HG03139 (cell line): ENCODE measurements at regions not wholly inside any gene's neighbourhood (a gene's known extent, or its start where the extent isn't known, plus 50 kb on each side); places are given as distances from the start of the nearest gene placed in this dataset.
A peak's percentile ranks its signal among the peaks of the same experiment; 100 is the strongest.
"Not testable (repeated sequence)": the region's sequence is repeated elsewhere in the genome, so short reads cannot be mapped to it uniquely, and the experiment has no call there.

Experiments
- ATAC-seq: cut with Tn5 transposase; IDR thresholded peaks from one replicate; pipeline ENCODE4 v1.9.1; 2021; ENCODE audit not compliant: unreplicated experiment

GRCh38 chr5:41995193-41995592 is 70.1 kb downstream of the FBXO4 start:
- no peak for ATAC-seq

DNA sequence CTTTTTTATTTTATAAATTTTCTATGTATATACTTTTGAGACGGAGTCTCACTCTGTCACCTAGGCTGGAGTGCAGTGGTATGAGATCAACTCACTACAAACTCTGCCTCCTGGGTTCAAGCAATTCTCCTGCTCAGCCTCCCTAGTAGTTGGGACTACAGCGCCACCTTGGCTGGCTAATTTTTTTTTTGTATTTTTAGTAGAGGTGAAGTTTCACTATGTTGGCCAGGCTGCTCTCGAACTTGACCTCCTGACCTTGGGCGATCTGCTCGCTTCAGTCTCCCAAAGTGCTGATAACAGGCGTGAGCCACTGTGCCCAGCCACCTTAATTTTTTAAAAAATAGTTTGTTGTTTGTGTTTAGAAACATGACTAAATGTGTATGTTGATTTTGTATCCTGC is 76.6 kb downstream of the FBXO4 start:
- no peak for ATAC-seq

DNA sequence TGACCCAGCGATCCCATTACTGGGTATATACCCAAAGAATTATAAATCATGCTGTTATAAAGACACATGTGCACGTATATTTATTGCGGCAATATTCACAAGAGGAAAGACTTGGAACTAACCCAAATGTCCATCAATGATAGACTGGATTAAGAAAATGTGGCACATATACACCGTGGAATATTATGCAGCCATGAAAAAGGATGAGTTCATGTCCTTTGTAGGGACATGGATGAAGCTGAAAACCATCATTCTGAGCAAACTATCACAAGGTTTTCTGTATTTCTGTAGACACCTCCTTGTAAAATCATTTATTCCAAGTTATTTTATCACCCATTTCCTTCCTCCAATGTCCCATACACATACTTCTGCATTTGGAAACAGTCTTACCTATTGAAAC is 78.8 kb downstream of the FBXO4 start:
- not testable (repeated sequence) for ATAC-seq

GRCh38 chr5:42005561-42006153 is 80.6 kb downstream of the FBXO4 start:
- ATAC-seq, result no peak

DNA sequence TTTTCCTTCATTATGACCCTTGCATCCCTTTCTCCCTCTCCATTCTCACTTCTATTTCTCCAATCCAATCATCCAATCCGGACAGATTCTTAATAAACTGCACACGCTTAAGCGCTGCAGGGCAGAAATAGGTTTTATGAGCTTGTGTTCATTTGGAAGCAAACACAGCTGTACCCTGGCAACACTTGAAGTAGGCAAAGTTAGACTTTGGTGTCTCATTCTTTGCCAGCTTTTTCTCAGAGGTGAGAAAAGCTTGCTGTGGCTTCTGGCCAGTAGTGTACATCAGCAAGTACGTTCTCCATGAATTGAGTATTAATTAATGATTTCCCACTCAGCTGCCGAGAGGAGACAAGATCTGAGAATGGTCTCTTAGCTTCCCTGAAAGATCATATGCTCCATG is 88.5 kb downstream of the FBXO4 start:
- ATAC-seq, result no peak

DNA sequence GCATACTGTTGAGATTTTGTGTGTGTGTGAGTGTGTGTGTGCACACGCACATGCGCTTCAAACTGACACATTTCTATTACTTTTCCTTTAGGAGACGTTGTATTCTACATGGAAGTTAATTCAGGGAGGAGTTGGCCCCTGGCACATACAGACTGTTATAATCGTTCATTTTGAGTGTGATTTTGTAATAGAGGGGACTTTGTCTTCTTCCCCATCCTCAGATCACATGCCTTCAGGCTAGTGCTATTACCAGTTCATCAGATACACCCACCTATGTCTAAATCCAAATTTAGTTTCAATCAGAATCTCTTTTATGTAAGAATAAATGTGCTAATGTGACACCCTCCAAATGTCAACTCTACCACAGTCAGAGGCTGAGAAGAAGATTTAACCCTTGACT is 90.2 kb downstream of the FBXO4 start:
- no peak for ATAC-seq

DNA sequence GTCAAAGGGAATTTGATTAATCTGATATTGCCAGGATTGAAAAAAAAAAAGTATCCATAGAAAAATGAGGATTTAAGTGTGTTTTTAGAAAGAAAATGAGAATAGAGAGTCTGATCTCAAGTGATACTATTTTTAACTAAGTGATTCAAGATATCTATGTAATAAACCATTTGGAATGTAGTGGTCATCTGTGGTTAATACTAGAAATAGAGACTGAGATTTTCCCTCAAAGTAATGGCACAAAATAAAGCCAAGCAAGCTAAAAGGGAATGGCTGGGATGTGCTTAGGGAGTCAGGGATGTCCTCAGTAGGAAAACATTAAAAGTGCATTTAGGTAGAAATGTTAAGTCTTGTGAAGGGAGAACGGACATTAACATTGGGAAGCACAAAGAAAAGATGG is 90.6 kb downstream of the FBXO4 start:
- no peak for ATAC-seq

DNA sequence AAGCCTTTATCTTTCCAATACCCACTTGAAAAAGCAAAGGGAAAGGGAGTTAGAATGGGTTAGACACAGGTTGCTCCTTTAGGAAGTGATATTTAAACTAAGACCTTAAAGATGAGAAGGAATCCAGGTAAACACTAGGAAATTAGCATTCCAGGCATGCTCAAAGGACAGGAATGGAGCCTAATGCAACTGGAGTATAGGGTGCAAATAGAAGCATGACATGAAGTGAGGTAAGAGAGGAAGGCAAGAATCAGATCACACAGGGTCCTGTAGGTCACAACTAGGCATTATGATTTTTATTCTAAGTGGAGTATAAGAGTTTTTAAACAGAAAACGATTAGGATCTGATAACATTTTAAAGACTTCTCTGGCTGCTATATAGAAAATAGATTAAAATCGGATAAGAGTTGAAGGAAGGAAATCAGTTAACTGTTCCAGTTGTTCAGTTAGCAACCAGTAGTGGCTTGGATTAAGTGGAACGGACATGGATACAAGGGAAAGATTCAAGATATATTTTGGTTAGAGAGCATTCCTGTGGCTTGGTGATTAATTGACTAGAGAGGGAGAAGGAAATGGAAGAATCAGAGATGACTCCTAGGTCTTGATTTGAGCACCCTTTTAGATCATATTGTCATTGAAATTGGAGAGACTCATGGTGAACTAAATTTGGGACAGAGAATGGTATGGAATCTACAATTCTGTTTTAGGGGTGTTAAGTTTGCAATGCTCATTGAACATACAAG is 95.9 kb downstream of the FBXO4 start:
- no peak for ATAC-seq

GRCh38 chr5:42021923-42022322 is 96.8 kb downstream of the FBXO4 start:
- no peak for ATAC-seq

- ATAC-seq, result no peak
These were observed 97.4 kb downstream of the FBXO4 start for GRCh38 chr5:42022383-42022972.

DNA sequence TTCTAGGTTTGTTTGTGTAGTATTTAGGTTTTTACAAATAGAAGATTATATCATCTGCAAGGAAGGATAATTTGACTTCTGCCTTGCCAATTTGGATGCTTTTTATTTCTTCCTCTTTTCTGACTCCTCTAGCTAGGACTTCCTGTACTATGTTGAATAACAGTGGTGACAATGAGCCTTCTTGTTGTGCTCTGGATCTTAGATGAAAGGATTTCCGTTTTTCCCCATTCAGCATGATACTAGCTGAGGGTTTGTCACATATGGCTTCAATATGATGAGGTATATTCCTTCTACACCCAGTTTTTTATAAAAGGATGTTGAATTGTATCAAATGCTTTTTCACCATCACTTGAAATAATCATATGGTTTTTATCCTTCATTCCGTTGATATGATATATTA is 101.4 kb downstream of the FBXO4 start:
- ATAC-seq, result no peak

GRCh38 chr5:42032137-42032536 is 107.1 kb downstream of the FBXO4 start:
- no peak for ATAC-seq

DNA sequence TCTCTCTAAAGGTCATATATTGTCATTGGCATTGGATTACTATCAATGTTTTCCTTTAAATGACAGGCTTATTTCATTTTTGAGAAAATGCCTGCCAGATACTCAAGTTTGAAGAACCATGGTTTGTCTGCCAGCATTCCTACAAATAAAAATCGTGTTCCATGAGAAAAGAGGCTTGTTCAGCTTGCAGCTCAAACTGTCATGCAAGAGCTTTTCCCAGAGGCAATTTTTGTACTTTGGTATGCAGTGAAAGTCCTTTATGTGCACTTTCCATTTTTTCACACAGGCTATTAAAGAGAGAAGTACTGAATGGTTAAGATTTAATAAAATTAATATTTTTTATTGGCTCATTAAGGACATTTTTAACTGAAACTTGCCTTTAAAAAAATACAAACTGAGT is 110.4 kb downstream of the FBXO4 start:
- ATAC-seq, result no peak

GRCh38 chr5:42036379-42036778 is 111.3 kb downstream of the FBXO4 start:
- no peak for ATAC-seq

- ATAC-seq, result no peak
These were observed 112.4 kb downstream of the FBXO4 start for GRCh38 chr5:42037379-42037932.

DNA sequence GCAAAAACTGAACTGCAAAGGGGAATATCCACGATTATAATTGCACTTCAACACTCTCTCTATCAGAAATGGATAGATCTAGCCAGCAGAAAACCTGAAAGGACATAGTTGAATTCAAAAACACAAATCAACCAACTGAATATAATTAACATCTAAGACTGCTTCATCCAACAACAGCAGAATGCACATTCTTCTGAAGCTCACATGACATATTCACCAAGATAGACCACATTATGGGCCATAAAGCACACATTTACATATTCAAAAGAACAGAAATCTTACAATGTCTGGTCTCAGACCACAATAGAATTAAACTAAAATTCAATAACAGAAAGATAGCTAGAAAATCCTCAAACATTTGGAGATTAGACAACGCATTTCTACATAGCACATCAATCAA is 118.3 kb downstream of the FBXO4 start:
- no peak for ATAC-seq

DNA sequence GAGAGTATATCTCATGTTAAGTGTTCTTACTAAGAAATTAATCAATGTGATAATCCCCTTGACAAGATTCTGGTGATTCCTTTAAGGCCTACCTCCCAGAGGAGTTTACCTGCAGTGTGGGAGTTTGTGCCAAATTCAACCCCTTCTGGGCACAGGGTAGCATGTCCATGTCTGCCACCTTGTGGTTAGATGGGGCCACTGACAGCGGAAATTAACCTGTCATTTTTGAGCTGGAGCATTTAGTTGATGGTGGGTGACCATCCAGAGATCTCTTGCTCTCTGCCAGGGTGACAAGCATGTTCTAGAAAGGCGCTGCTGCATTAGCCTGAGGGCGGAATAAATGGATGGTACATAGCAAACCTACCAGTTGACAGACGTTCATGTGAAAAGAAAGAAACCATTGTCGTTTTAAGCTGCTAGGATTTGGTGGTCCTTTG is 132.2 kb downstream of the FBXO4 start:
- ATAC-seq, result peak; percentile 97

DNA sequence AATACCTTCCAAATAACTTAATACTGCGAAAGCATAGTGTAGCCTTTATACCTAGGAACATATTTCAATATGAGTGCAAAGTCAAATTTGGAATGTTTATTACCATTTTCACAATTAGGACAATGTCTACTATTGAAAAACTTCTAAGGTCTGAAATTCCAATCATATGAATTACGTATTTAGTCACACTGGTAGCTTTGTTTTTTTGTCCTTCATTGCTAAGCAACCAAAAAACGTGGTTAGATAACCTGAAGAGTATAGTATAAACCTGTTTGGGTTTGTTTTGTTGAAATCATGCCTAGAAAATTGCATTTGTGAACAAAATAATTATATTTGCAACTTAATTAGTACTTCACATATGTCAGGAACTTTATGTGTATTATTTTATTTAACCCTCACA is 134.2 kb downstream of the FBXO4 start:
- no peak for ATAC-seq

GRCh38 chr5:42059778-42060464 is 134.8 kb downstream of the FBXO4 start:
- ATAC-seq, result no peak

GRCh38 chr5:42061121-42061520 is 136.0 kb downstream of the FBXO4 start:
- ATAC-seq, result no peak

DNA sequence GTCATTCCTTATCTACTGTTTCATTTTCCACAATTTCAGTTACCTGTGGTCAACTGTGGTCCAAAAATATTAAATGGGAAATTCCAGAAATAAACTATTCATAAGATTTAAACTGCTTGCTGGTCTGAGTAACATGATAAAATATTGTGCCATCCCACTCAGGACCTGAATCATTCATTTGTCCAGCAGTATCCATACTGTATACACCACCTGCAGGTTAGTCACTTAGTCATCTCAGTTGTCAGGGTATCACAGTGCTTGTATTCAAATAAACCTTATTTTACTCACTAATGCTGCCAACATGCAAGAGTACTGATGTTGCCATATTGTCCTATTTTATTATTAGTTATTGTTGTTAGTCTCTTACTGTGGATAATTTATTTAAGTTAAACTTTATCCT is 139.7 kb downstream of the FBXO4 start:
- no peak for ATAC-seq

- no peak for ATAC-seq
These were observed 141.1 kb downstream of the FBXO4 start for GRCh38 chr5:42066131-42066530.
